NB4 (cell line): ENCODE measurements at regions not wholly inside any gene's neighbourhood (a gene's known extent, or its start where the extent isn't known, plus 50 kb on each side); places are given as distances from the start of the nearest gene placed in this dataset.
"Not testable (repeated sequence)": the region's sequence is repeated elsewhere in the genome, so short reads cannot be mapped to it uniquely, and the experiment has no call there.

Source experiments
- CTCF ChIP-seq: IDR thresholded peaks from one replicate; pipeline ENCODE4 v1.5.1; 2012; ENCODE audit warnings: low read depth, low read length
- MYC ChIP-seq: IDR thresholded peaks from 2 replicates; pipeline ENCODE4 v1.6.1; 2011; ENCODE audit warnings: low read depth, low read length
- POLR2A ChIP-seq: IDR thresholded peaks from 2 replicates; pipeline ENCODE4 v1.6.1; 2011; ENCODE audit warnings: mild to moderate bottlenecking; ENCODE audit not compliant: insufficient read length; ENCODE audit errors: extremely low read depth
- TF ChIP-seq, protein P1 (sequence below): IDR thresholded peaks from 2 replicates; pipeline ENCODE4 v1.6.1; 2011; ENCODE audit warnings: low read depth, low read length

- TF ChIP-seq POLR2A, CTCF, MYC: not testable (repeated sequence)
- TF ChIP-seq, protein P1, sequence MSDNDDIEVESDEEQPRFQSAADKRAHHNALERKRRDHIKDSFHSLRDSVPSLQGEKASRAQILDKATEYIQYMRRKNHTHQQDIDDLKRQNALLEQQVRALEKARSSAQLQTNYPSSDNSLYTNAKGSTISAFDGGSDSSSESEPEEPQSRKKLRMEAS = not testable (repeated sequence)
Observed at GRCh38 chr5:99471178-99471577, 542.4 kb upstream of the CHD1 start.
